H1 (cell line): ENCODE measurements at regions not wholly inside any gene's neighbourhood (a gene's known extent, or its start where the extent isn't known, plus 50 kb on each side); places are given as distances from the start of the nearest gene placed in this dataset.

Experiments
- CTCF ChIA-PET: fragments of 300-600 bp; sonication (Branson Sonifier 250); formaldehyde crosslinking; loops from one replicate; lab custom pipeline; 2021; ENCODE audit not compliant: partially characterized antibody; lab: Charles Lee
- POLR2A ChIA-PET: fragments of 300-600 bp; sonication (Branson Sonifier 250); formaldehyde crosslinking; loops from one replicate; lab custom pipeline; 2021; ENCODE audit warnings: inconsistent platforms; ENCODE audit not compliant: partially characterized antibody; lab: Charles Lee
- DNase-seq, 2 experiments: peaks; one replicate each; pipeline versions ENCODE4 v3.0.0 to v3.0.0-alpha.2; 2010 to 2022; ENCODE audit warnings: low spot score in 2 of 2, low read depth in 1 of 2, mixed read lengths in 1 of 2
- FAIRE-seq: peaks from 2 replicates; lab custom pipeline; 2011; peaks lifted over from hg19 to GRCh38; lab: Jason Lieb, UNC
- H2AFZ ChIP-seq: 2 replicates; pipeline ENCODE4 v1.8.1; 2012; ENCODE audit warnings: low read length, inconsistent platforms
- H2AK5ac ChIP-seq: 2 replicates; pipeline ENCODE4 v1.6.1; 2013; ENCODE audit warnings: low read depth, low read length
- H2BK120ac ChIP-seq: replicated peaks from 2 replicates; pipeline ENCODE3; 2013; ENCODE audit warnings: low read depth, low read length, inconsistent platforms
- H2BK12ac ChIP-seq: 2 replicates; pipeline ENCODE4 v1.6.1; 2013; ENCODE audit warnings: low read depth, low read length
- H2BK15ac ChIP-seq: 2 replicates; pipeline ENCODE4 v1.6.1; 2013; ENCODE audit warnings: low read length
- H2BK20ac ChIP-seq: 2 replicates; pipeline ENCODE4 v1.6.1; 2013; ENCODE audit warnings: low read length
- H2BK5ac ChIP-seq: 2 replicates; pipeline ENCODE4 v1.6.1; 2013; ENCODE audit warnings: low read depth, low read length
- H3K14ac ChIP-seq: 2 replicates; pipeline ENCODE4 v1.6.1; 2013; ENCODE audit warnings: inconsistent platforms; ENCODE audit not compliant: insufficient read length
- H3K18ac ChIP-seq: 2 replicates; pipeline ENCODE4 v1.6.1; 2013; ENCODE audit warnings: low read length; ENCODE audit errors: extremely low read depth
- H3K23ac ChIP-seq: 2 replicates; pipeline ENCODE4 v1.6.1; 2013; ENCODE audit warnings: inconsistent platforms; ENCODE audit not compliant: insufficient read length
- H3K23me2 ChIP-seq: 2 replicates; pipeline ENCODE4 v1.6.1; 2013; ENCODE audit warnings: low read depth, low read length
- H3K27ac ChIP-seq: 2 replicates; pipeline ENCODE4 v1.6.1; 2011; ENCODE audit warnings: low read depth, low read length, inconsistent platforms
- H3K27me3 ChIP-seq, 4 experiments: replicated peaks in 1 of 4; 1 replicate in 1 of 4; 2 replicates in 3 of 4; pipeline versions ENCODE4 v1.6.1 to v1.8.1; 2011 to 2013; ENCODE audit warnings: low read length in 3 of 4, mild to moderate bottlenecking in 3 of 4, inconsistent platforms in 2 of 4, mixed read lengths in 2 of 4, moderate library complexity in 1 of 4; ENCODE audit not compliant: control insufficient read depth in 3 of 4, insufficient read depth in 3 of 4; ENCODE audit errors: extremely low read depth in 1 of 4
- H3K36me3 ChIP-seq, 4 experiments: 2 replicates each; pipeline versions ENCODE4 v1.6.1 to v1.8.1; 2011 to 2013; ENCODE audit warnings: mild to moderate bottlenecking in 4 of 4, low read length in 3 of 4, moderate library complexity in 2 of 4, control low read depth in 1 of 4, inconsistent platforms in 1 of 4; ENCODE audit not compliant: insufficient read depth in 4 of 4, control insufficient read depth in 2 of 4
- H3K4ac ChIP-seq: replicated peaks from 2 replicates; pipeline ENCODE3; 2013; ENCODE audit warnings: low read length, low read depth, mixed read lengths, inconsistent platforms; ENCODE audit not compliant: insufficient read length
- H3K4me1 ChIP-seq, 4 experiments: replicated peaks in 1 of 4; 1 replicate in 1 of 4; 2 replicates in 3 of 4; pipeline versions ENCODE4 v1.6.1 to v1.8.1; 2011 to 2013; ENCODE audit warnings: low read length in 3 of 4, inconsistent platforms in 2 of 4, mixed read lengths in 1 of 4; ENCODE audit not compliant: insufficient read depth in 4 of 4, control insufficient read depth in 3 of 4
- H3K4me2 ChIP-seq, 2 experiments: 2 replicates each; pipeline versions ENCODE4 v1.6.1 to v1.8.1; 2011 to 2013; ENCODE audit warnings: low read depth in 2 of 2, low read length in 2 of 2, control low read depth in 1 of 2, inconsistent platforms in 1 of 2, mild to moderate bottlenecking in 1 of 2; ENCODE audit not compliant: insufficient read depth in 1 of 2
- H3K4me3 ChIP-seq, 4 experiments: fragments of 200-600, 300-600 bp in 1 of 4; sonication (generic), shearing (Covaris generic), sonication (Bioruptor Twin) in 1 of 4; 2 replicates each; pipeline versions ENCODE4 v1.5.1 to v1.8.1; 2011 to 2016; ENCODE audit warnings: low read length in 4 of 4, low read depth in 3 of 4, control low read depth in 2 of 4, inconsistent platforms in 2 of 4, mild to moderate bottlenecking in 2 of 4, mixed read lengths in 1 of 4, moderate library complexity in 1 of 4; ENCODE audit not compliant: insufficient read depth in 2 of 4; ENCODE audit errors: extremely low read depth in 1 of 4
- H3K56ac ChIP-seq: replicated peaks from 2 replicates; pipeline ENCODE3; 2013; ENCODE audit warnings: low read depth, mild to moderate bottlenecking, mixed read lengths, low read length, inconsistent platforms; ENCODE audit not compliant: insufficient read length
- H3K79me1 ChIP-seq: 2 replicates; pipeline ENCODE4 v1.6.1; 2013; ENCODE audit warnings: low read depth, low read length, control low read depth
- H3K79me2 ChIP-seq, 2 experiments: 2 replicates each; pipeline versions ENCODE4 v1.6.1 to v1.8.1; 2012 to 2013; ENCODE audit warnings: low read length in 2 of 2, mild to moderate bottlenecking in 2 of 2, inconsistent platforms in 1 of 2; ENCODE audit not compliant: insufficient read depth in 2 of 2, control insufficient read depth in 1 of 2
- H3K9ac ChIP-seq, 4 experiments: replicated peaks in 1 of 4; 1 replicate in 1 of 4; 2 replicates in 3 of 4; pipeline versions ENCODE4 v1.6.1 to v1.8.1; 2011 to 2013; ENCODE audit warnings: low read depth in 3 of 4, low read length in 3 of 4, control low read depth in 2 of 4, mild to moderate bottlenecking in 2 of 4, moderate library complexity in 2 of 4, inconsistent platforms in 1 of 4; ENCODE audit errors: extremely low read depth in 1 of 4
- H3K9me3 ChIP-seq, 2 experiments: 2 replicates each; pipeline versions ENCODE4 v1.6.1 to v1.8.1; 2012 to 2013; ENCODE audit warnings: mild to moderate bottlenecking in 2 of 2, moderate library complexity in 2 of 2, control low read depth in 1 of 2, inconsistent platforms in 1 of 2, low read depth in 1 of 2, low read length in 1 of 2, mixed read lengths in 1 of 2; ENCODE audit not compliant: insufficient read depth in 2 of 2
- H4K20me1 ChIP-seq, 2 experiments: replicated peaks in 1 of 2; 2 replicates each; pipeline versions ENCODE3 to v1.8.1; 2011 to 2013; ENCODE audit warnings: inconsistent platforms in 2 of 2, low read length in 2 of 2, mild to moderate bottlenecking in 1 of 2; ENCODE audit not compliant: insufficient read depth in 2 of 2, control insufficient read depth in 1 of 2
- H4K5ac ChIP-seq: 2 replicates; pipeline ENCODE4 v1.6.1; 2013; ENCODE audit warnings: low read length, low read depth, mixed read lengths, inconsistent platforms; ENCODE audit not compliant: insufficient read length
- H4K8ac ChIP-seq: 2 replicates; pipeline ENCODE4 v1.8.0; 2013; ENCODE audit warnings: mild to moderate bottlenecking, moderate library complexity, low read length, inconsistent platforms; ENCODE audit not compliant: insufficient read depth; ENCODE audit errors: extremely low read depth
- H4K91ac ChIP-seq: replicated peaks from 2 replicates; pipeline ENCODE3; 2013; ENCODE audit warnings: low read length, mixed read lengths, inconsistent platforms; ENCODE audit not compliant: insufficient read length
- ATF3 ChIP-seq: IDR thresholded peaks from 2 replicates; pipeline ENCODE4 v1.6.1; 2011; ENCODE audit warnings: low read depth, mild to moderate bottlenecking, low read length; ENCODE audit not compliant: insufficient read depth
- BACH1 ChIP-seq: IDR thresholded peaks from 2 replicates; pipeline ENCODE4 v1.6.1; 2012; ENCODE audit warnings: low read length, improper control_type of control experiment
- CBX5 ChIP-seq: fragments of 300-800, 300-1000 bp; sonication (generic); IDR thresholded peaks from 2 replicates; pipeline ENCODE4 v1.7.1; 2016; ENCODE audit warnings: antibody characterized with exemption, low read length, low read depth
- CHD1 ChIP-seq: IDR thresholded peaks from 2 replicates; pipeline ENCODE4 v1.6.1; 2012; ENCODE audit warnings: low read depth, low read length, improper control_type of control experiment
- CTBP2 ChIP-seq: IDR thresholded peaks from 2 replicates; pipeline ENCODE4 v1.7.0; 2011; ENCODE audit warnings: borderline replicate concordance, mild to moderate bottlenecking, moderate library complexity, mixed read lengths, low read length; ENCODE audit not compliant: insufficient read depth, insufficient read length
- EP300 ChIP-seq, 2 experiments: IDR thresholded peaks; 1 replicate in 1 of 2; 2 replicates in 1 of 2; pipeline ENCODE4 v1.6.1; 2011 to 2012; ENCODE audit warnings: low read depth in 2 of 2, low read length in 2 of 2, mild to moderate bottlenecking in 2 of 2, borderline replicate concordance in 1 of 2, inconsistent platforms in 1 of 2, moderate library complexity in 1 of 2
- JUND ChIP-seq: IDR thresholded peaks from 2 replicates; pipeline ENCODE4 v1.6.1; 2011; ENCODE audit warnings: mild to moderate bottlenecking, improper control_type of control experiment, low read length
- POLR2AphosphoS5 ChIP-seq: IDR thresholded peaks from 2 replicates; pipeline ENCODE4 v1.6.1; 2011; ENCODE audit warnings: low read depth, low read length
- RBBP5 ChIP-seq: IDR thresholded peaks from 2 replicates; pipeline ENCODE4 v1.7.1; 2012; ENCODE audit warnings: low read depth, mild to moderate bottlenecking, inconsistent platforms, low read length, moderate library complexity, borderline replicate concordance
- RFX5 ChIP-seq: IDR thresholded peaks from 2 replicates; pipeline ENCODE4 v1.6.1; 2011; ENCODE audit warnings: low read depth, low read length, improper control_type of control experiment, borderline replicate concordance
- USF2 ChIP-seq: IDR thresholded peaks from 2 replicates; pipeline ENCODE4 v1.6.1; 2011; ENCODE audit warnings: low read length, improper control_type of control experiment
- WGBS, 2 experiments: shearing (Covaris generic) in 1 of 2; methylation state at CpG; one replicate each; pipeline versions ENCODE4 v1.1.6 to v1.1.7; 2013 to 2015; ENCODE audit warnings: low lambda C conversion rate in 2 of 2, mixed read lengths in 2 of 2, inconsistent platforms in 1 of 2, low coverage in 1 of 2, missing lambda C conversion rate in 1 of 2; ENCODE audit not compliant: insufficient replicate concordance in 2 of 2, insufficient coverage in 1 of 2, insufficient read length in 1 of 2; ENCODE audit errors: extremely low coverage in 1 of 2, missing lambda C conversion rate in 1 of 2; 5-methylcytosine and 5-hydroxymethylcytosine counted together

DNA sequence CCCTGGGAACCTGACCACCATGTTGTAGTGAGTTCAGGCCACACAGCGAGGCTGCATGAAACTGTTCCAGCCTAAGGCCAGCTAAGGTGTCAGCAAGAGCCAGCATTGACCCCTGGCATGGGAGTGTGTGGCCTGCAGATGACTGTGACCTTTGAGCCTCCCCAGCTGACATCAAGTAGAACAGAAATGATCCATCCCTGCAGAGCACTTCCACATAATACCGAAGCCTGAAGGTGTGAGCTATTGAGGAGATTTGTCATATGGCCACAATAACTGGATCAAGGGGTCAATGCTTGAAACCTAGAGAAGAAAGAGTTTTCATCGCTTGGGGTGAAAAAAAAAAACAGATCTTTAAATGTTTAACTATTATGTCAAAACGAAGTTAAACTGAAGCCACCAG lies 207.3 kb upstream of the SOX11 start:
- FAIRE-seq, result peak; percentile 28

More for the DNA sequence above, 207.3 kb upstream of the SOX11 start:
- H3K27me3 ChIP-seq, result no peaks in the 10 kb centered on the region; a peak in 1 of 7 replicates
- peak overlapping the region; percentile 2 for H4K5ac ChIP-seq
- no peak overlapping the region for H3K4ac ChIP-seq
- peak overlapping the region; percentile 94; the same call in 1 of the 2 replicates for H2AK5ac ChIP-seq
- ChIA-PET POLR2A (interaction anchor here (0.7 kb wide), 1 partner anchor 189 kb away, joined by 3 read pairs; no protein-coding TSS in a partner anchor), CTCF (no interaction called here)
- H3K79me1 ChIP-seq, result no peaks in the 10 kb centered on the region
- TF ChIP-seq POLR2AphosphoS5 (no peak), CBX5 (no peak), CTBP2 (no peak), RBBP5 (no peak), USF2 (no peak), RFX5 (no peak), ATF3 (no peak), BACH1 (no peak), JUND (no peak), EP300 (IDR thresholded peaks at IDR 0.05; ENCODE audit: borderline replicate concordance in 1 of 2, low read depth in 2 of 2, low read length in 2 of 2) (no peak), CHD1 (no peak)
- no peak overlapping the region for H3K14ac ChIP-seq
- peaks cover 0 to 19% (median 9%) of the 10 kb centered on the region in 4 experiments; a peak in 6 of 7 replicates for H3K4me1 ChIP-seq
- WGBS, 2 experiments, result 88% methylated on average over 4 of the region's 4 CpGs; no CpG with 5 or more reads in 1 of the 2 experiments
- H2AFZ ChIP-seq, result no peak overlapping the region
- no peaks in the 10 kb centered on the region for H3K36me3 ChIP-seq
- H3K4me3 ChIP-seq, result no peak overlapping the region
- peak overlapping the region; percentile 65 for H3K18ac ChIP-seq
- peak overlapping the region; percentile 85; the same call in 1 of the 2 replicates for H2BK12ac ChIP-seq
- no peaks in the 10 kb centered on the region for H3K79me2 ChIP-seq
- no peak overlapping the region for H3K27ac ChIP-seq
- peak overlapping the region; percentile 66; the same call in 1 of the 2 replicates for H2BK5ac ChIP-seq
- peak overlapping the region; percentile 36; the same call in 1 of the 2 replicates for H2BK15ac ChIP-seq
- H4K91ac ChIP-seq, result peak overlapping the region; percentile 97
- H3K9me3 ChIP-seq, result no peaks in the 10 kb centered on the region
- H4K8ac ChIP-seq, result no peak overlapping the region
- H2BK120ac ChIP-seq, result peak overlapping the region; percentile 85
- H3K9ac ChIP-seq, result no peak overlapping the region
- no peaks in the 10 kb centered on the region for H4K20me1 ChIP-seq
- no peaks in the 10 kb centered on the region for H3K23me2 ChIP-seq
- peak overlapping the region; percentile 44 for H2BK20ac ChIP-seq
- no peak overlapping the region for H3K56ac ChIP-seq
- H3K4me2 ChIP-seq, result no peak overlapping the region
- DNase-seq, result no peak
- H3K23ac ChIP-seq, result no peak overlapping the region
